ENCODE measurements at regions not wholly inside any gene's neighbourhood (a gene's known extent, or its start where the extent isn't known, plus 50 kb on each side); places are given as distances from the start of the nearest gene placed in this dataset.

DNA sequence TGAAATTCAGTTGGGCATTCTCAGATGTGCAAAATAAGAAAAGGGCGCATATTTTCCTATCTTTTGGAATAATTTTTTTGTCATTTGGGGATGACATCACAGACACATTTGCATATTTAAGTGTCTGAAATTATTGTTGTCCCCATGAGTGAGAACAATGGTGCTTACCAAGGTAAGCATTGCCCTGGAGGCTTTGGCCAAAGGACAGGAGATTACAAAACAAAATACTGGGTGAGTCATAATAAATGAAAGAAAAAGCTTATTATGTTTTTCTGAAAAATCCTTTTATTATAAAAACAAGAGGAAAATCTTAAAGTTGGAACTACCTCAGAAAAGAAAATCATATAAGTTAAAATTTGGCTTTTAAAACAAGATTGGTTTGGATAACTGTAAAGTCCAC lies 254.9 kb downstream of the BTG1 start:
- TF ChIP-seq CTCF (IDR thresholded peaks at IDR 0.05) (no peak), POLR2A (IDR thresholded peaks at IDR 0.05) (no peak)

All from heart left ventricle (tissue), 13 donors.